GM12872 (cell line): ENCODE measurements at regions not wholly inside any gene's neighbourhood (a gene's known extent, or its start where the extent isn't known, plus 50 kb on each side); places are given as distances from the start of the nearest gene placed in this dataset.

Source experiments
- CTCF ChIP-seq: IDR thresholded peaks from 3 replicates; pipeline ENCODE4 v1.5.1; 2011; ENCODE audit warnings: low read depth, mild to moderate bottlenecking, low read length, moderate library complexity; ENCODE audit not compliant: insufficient read depth

GRCh38 chr5:88377705-88378656, 109.3 kb upstream of the TMEM161B start:
- no peak for TF ChIP-seq CTCF

DNA sequence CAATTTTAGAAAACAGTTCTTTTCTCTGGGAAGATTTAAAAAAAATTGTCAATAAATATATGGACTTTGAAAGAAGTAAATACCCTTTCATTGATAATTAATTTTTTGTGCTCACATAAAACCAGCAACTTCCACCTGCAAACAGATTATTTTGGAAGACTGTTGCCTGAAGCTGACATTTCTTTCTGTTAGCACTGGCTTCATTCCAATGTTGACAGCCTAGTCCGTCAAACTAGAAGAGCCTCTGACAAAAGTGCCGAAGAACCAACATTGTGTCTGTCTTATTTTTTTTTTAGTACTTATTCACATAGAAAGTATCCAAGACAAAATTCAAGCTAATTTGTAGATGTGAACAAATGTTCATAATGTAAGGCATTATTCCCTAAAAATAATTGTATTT, 108.6 kb upstream of the TMEM161B start:
- no peak for TF ChIP-seq CTCF

DNA sequence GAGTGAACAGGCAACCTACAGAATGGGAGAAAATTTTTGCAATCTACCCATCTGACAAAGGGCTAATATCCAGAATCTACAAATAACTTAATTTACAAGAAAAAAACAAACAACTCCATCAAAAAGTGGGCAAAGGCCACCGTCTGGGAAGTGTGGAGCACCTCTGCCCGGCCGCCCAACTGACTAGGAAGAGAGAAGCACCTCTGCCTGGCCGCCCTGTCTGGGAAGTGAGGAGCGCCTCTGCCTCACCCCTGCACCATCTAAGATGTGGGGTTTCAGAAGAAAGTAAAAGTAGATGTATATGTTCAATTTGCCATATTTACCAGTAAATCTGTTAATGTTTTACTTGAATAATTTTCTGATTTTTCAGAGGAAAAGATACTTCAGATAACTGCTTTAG, 108.1 kb upstream of the TMEM161B start:
- no peak for TF ChIP-seq CTCF

DNA sequence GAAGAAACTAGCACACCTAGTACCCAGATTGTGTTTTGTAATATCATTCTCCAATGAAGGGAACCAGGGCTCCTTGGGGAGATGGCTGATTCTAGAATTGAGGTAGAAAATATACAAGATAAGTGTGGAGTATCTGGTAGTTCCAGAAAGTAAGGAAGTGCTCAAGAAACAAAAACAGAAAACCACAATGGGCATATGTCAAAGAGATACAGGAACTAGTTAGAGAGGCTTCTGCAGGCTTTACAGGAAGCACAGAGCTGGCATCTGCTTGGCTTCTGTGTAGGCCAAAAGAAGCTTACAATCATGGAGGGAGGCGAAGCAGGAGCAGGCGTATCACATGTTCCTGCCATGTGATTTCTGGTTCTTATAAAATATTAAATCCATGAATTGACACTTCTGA, 105.7 kb upstream of the TMEM161B start:
- TF ChIP-seq CTCF = no peak

- no peak for TF ChIP-seq CTCF
These were observed 102.2 kb upstream of the TMEM161B start for GRCh38 chr5:88370824-88371223.

DNA sequence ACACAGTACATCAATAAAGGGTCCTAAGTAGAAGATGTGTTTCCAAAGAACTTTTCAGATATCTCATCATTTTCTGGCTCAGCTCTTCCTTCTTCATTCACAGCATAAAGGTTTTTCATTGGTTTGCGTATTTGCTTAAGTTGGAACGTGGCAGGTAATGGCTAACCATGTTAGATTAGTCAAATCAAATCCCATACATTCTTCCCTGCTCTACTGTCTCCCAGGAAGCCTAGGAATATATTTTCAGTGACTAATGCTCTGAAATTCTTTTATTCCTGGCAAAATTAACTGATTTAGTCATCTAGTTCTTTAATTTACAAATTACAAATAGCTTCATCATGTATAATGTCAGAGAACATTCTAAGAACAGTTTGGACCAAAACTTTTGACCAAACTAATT, 99.6 kb upstream of the TMEM161B start:
- TF ChIP-seq CTCF = no peak

DNA sequence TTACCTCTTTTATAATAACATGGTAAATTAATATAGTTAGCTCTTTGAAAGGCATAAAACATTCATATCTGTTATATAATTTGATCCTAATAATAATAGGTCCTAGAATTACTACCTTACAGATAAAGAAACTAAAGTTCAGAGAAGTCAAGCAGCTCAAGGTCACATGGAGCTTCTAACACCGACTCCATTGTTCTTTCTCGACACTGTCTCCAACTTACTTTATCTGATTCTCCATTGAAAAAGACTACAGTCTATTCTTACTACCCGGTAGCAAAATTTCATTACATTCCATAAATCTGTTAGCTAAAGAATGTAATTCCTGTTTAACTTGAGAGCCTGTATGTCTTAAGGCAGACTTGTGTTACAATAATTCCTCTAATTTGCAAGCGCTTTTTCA, 96.3 kb upstream of the TMEM161B start:
- no peak for TF ChIP-seq CTCF
